RPMI7951 (cell line): ENCODE measurements at regions not wholly inside any gene's neighbourhood (a gene's known extent, or its start where the extent isn't known, plus 50 kb on each side); places are given as distances from the start of the nearest gene placed in this dataset.
"Not testable (repeated sequence)": the region's sequence is repeated elsewhere in the genome, so short reads cannot be mapped to it uniquely, and the experiment has no call there.

Experiments
- DNase-seq: peaks from one replicate; pipeline ENCODE4 v3.0.0-alpha.2; 2012; ENCODE audit warnings: low read depth

DNA sequence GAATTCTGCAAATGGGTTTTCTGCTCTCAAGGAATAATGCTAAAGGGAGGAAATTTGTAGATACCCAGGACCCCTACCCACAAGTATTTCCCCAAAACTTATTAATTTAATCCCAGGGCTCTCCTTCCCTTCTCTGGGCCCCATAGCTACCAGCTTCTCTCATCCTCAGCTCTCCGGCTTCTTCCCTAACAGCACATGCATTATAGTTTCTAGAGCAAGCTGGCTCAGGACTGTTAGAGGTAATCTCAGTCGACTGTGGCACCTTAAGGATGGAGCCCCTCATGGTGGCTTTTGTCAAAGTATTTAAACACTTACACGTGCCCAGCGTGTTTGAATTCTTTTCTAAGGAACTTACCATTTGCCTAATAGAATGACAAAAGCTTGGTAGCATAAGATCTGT is 252.5 kb upstream of the GAS1 start:
- DNase-seq = no peak

DNA sequence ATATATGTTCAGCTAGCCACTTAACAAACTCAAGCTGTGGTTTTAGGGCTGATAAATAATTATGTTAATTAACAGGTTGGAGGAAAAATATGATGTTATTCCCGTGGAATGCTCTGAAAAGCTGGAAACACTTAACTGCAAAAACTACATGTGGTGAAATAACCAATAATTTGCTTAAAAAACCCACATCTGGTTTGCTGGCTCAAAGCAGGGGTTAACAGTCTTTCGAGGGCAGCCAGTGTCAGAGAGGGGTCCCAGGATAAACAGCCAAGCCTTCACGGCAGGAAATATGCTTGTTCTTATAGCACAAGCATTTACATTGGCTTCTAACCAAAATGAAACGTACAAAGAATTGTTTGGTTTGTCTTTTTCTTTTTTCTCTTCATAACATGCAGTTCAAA is 254.0 kb upstream of the GAS1 start:
- DNase-seq = peak; percentile 33

DNA sequence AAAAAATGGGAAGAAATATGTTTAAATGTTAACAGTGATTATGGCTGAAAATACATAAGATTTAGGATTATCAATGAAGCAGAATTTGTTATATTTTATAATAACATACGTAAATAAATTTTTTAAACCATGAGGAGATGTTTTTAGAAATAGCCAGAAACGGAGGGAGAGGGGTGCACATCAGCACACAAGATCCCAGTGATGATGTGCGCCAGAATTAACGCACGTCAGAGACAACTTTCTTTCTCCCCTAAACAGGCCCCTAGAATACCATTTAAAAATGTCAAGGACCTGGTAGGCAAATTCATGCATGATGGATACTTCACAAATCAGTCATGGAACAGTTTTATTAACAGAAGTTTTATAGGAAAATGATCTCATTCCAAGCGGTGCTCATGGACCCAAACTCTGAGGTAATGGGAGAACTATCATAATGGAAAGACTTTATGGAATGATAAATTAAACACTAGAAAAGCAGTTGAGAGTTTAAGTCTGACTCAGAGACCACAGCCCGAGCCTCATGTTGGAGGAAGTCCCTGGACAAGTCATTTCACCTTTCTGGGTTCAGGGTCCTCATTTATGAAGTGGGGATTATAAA is 258.9 kb upstream of the GAS1 start:
- peak; percentile 15 for DNase-seq

DNA sequence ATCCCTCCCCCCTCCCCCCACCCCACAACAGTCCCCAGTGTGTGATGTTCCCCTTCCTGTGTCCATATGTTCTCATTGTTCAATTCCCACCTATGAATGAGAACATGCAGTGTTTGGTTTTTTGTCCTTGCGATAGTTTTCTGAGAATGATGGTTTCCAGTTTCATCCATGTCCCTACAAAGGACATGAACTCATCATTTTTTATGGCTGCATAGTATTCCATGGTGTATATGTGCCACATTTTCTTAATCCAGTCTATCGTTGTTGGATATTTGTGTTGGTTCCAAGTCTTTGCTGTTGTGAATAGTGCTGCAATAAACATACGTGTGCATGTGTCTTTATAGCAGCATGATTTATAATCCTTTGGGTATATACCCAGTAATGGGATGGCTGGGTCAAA is 263.4 kb upstream of the GAS1 start:
- DNase-seq = not testable (repeated sequence)

DNA sequence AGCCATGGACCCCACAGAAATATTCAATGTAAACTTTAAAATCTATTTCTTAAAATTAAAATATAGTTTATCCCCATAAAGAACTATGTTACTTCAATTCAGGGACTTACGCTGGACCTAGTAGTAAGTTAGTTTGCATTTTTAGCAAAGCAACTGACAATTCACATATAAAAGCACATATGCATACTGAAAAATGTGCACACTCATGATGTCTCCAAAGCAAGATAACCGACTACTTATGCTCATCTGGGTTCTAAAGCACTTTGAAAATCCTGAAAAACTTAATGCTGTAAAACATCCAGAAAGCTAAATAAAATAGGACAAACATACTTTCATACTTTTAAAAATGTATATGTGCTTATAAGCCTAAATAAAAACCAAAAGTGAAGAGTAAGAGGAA is 264.4 kb upstream of the GAS1 start:
- no peak for DNase-seq

DNA sequence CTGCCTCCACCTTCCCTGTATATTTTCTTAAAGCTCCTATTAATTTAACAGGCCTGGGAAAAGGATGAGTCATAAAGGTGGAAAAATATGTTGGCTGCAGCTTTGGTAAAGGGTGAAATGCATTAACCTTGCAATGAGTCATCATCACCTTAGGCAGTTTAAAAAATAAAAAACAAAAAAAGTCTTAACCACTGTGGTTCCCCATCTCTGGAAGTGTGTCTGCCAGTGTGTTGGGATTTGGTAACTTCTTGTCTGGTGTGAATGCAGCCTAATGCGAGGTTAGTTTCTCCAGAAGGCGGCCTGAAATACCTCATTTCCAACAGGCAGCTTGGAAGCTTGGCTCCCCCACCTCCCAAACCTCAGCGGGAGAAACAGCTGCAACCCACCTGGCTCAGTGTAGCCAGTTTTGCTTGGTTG is 265.3 kb upstream of the GAS1 start:
- peak; percentile 72 for DNase-seq

DNA sequence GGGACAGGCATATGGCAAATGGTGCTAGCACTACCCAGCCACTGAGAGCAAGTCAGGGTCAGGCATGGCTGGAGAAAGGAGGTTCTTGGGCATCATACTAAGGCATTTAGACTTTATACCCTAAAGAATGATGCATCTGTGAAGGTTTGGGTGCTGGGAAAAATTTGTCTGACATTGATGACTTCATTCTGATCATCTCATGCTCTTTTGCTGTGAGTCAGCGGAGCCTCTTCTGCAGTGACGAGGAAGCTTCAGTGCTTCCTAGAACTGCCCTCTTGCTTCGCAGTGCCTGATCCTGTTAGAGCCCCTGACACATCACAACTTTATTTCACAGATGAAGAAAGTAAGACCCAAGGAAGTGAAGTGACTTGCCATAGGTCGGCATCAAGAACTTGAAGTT is 266.6 kb upstream of the GAS1 start:
- DNase-seq = no peak

DNA sequence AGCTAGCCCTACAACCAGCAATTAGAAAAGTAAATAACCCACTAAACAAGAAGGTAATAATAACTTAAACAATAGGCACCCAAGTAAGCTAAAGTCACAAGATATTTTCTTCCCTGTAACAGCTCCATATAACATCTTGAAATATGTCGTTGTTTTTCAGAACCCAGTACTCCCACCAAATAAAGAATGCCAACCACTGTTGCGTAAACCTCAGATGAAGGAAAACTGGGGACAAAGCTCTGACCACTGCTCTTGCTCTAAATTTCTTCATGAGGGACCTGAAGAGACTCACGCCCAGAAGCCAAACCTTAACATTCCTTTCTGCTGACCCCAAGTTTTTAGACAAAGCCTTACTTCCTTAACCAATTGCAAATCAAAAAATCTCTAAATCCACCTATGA is 267.7 kb upstream of the GAS1 start:
- DNase-seq = no peak

DNA sequence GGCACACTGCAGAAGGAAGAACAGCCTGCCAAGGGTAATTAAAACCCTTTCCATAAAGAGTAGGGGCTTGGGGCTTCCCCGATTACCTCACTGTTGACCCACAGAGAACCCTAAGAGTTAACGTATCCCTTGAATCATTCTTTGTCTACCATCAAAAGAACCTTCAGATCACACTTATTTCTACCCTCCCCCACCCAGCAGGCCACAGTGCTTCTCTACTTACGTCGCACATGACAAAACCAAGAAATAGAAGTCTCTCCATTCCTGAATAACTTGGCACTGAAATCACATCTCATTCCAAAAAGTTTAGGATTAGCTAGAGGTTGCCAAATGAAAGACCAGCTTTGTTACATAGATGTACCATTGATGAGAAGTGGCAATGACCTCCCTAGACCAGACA is 268.7 kb upstream of the GAS1 start:
- DNase-seq = peak; percentile 7

DNA sequence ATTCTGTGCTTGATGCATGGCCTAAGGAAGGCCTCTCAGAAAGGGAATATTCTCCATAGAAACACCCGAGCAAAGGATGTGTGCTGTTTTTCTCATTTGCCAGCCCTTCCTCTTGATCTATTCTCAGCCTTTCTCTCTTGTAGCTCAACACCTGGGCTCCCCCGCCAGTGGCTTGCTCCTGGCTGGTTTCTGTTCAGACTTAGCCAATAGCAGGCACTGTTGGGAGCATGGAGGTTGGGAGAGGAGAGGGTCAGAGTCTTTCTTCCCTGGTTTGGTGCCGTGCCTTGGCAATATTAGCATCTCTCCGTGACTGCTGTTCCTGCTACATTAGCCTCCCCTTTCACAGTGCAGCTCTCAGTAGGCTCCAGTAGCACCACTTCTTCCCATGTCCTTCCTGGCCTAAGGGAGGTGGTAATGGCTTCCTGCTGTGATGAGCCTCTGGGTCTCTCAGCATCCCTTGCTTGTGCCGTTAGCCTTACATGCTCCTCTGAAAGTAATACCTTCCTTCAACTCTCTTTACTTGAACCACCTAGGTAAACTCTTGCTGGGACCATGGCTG is 269.7 kb upstream of the GAS1 start:
- DNase-seq = no peak

DNA sequence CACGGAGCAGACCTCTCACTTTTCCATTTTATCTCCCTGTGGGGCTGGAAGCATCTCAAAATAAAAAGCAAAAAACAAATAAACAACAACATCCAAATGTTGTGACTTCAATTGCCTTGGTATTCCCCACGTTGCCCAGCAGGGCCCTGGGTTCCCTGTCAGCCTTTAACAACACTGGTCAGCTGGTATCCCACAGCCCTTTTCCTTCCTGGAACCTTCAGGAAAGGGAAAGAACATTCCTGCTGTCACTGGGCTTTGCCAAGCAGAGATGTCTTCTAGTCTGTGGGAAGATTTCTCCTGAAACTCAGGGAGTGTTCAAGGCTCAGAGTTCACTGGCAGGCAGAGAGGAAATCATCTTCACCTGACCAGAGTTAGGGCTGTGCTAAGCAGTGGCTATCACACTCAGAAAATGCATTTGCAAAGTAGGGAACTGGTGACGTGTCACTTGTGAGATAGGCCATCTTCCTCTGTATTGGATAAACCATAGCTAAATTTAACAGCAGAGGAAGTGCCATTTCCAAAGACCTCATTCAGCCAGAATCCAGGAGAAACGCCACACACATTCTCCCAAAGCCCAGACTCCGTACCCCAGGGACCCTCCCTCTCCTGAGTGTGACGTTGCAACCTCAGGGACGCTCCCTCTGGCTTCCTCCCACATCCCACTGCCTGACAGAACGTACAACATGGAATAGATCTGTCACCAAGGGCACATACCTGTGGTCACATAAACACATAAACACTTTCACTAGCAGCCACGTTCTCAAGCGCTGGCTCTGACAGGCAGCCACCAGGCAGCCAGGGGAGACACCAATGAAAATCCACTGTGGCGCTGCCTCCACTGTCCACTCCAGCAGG is 274.0 kb upstream of the DAPK1 start:
- DNase-seq = peak; percentile 8

DNA sequence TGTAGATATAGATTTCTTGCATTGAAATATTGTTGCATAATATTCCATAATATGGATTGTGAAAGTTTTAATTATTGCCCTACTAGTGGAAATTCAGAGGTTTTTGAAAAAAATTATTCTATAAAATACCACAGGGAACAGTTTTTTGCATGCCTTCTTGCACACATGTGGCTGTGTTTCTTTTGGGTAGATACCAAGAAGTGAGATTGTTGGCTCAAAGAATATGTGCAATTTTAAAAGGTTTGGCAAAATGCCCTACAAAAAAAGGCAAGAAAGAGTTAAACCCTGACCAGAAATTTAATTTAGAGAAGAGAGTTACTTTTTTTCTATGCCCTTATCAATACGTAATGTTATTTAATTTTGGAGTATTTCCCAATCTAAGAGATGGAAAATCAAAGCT is 270.8 kb upstream of the DAPK1 start:
- DNase-seq = no peak

DNA sequence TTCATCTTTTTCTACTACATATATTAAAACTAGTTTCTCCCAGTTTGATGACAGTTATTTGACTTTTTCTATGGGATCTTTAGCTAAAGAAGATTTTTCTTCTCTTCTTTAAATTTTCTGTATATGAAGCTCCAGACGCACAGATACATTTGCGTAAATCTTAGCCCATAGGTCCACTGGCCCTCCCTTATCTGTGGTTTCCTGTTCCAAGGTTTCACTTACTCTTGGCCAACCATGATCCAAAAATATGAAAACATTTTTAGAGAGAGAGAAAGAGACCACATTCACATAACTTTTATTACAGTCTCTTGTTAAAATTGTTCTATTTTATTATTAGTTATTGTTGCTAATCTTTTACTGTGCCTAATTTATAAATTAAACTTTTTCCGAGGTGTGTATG is 270.2 kb upstream of the DAPK1 start:
- no peak for DNase-seq

DNA sequence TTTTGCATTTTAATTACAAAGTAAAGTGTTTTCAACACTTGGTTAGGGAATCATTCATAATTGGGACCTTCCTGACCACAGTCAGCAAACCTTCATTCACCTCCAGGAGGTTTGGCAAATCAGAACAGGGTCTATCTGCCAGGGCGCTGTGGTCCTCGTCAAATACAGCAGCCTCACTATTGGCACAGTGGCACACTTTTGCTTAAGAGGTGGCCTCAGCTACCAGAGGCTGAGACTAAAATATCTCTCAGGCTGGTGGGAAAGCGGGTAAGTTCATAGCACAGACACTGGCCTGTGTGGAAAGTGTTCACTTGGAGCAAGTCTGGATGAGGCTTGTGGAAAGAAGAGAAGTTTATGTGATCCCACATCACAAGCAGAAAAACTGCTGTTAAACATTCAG is 268.6 kb upstream of the DAPK1 start:
- DNase-seq = no peak

DNA sequence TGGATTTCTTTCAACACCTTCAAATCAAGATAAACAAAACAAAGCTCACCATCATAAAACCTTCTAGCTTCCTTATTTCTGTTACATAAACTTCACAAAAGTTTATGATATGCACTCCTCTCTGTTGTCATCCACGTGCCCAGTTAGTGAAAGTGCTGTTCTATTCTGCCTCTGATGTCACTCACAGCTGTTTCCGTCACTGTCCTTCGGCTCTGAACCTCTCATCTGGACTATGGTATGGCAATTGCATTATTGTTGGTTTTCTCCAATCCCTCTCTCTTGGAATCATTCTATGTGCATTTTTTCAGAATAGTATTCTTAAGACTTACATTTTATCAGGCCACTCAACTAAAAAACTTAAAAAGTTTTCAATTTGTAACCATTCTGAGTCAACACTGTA is 264.2 kb upstream of the DAPK1 start:
- DNase-seq = no peak

DNA sequence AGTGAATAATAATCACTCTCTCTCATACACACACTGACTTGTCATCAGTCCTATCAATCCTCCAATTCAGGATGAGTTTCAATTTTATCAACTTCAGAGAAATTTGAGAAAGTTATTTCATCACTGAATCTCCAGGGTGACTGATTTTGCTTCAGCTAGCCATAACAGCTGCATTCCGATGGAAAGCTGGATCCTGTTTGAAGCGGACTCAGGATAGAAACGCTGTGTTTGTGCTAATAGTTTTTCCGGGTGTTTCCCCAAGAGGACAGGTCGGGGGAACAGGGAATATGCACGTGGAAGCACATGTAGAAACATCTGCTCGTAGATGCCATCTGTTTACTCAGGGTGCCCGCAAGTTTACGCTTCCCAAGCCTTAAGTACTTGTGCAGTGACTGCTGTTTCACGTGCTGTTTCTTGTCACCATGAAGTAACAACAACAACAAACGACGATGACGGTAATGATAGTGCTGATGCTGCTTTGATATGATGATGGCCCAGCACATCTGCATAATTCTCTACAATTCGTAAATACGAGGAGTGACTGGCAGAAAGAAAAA is 263.7 kb upstream of the DAPK1 start:
- DNase-seq = no peak

DNA sequence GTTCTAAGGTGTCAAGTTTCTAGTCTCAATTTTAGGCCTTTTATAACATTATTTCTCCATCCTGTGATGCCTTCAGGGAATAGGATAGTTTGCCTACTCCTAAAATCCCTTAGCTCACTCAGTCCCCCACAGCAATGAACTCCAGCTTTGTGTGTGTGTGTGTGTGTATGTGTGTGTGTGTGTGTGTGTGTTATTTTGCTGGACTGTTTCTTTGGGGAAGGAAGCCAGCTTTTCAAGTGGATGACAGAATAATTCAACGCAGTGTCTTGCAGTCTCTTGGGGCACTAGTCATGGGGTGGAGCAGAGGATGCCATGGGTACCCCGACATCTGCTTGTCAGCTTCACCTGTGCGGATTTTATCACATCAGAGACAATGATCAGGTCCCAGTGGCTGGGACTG is 262.8 kb upstream of the DAPK1 start:
- DNase-seq = no peak

DNA sequence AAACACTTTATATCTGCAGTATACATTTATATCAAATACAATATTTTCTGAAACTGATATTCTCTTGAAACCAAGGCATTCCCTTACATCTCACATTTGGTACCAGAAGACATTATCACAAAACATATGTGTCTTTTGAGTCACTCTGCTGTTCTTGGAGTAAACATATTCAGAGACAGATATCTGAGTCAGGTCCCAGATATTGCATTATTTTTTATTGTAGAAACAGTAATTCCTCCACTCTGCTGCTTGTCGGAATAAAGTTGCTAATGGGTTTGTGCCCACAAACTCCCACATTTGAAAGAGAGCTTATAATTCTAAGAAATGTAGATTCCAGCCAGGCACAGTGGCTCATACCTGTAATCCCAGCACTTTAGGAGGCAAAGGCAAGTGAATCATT is 261.1 kb upstream of the DAPK1 start:
- DNase-seq = no peak

DNA sequence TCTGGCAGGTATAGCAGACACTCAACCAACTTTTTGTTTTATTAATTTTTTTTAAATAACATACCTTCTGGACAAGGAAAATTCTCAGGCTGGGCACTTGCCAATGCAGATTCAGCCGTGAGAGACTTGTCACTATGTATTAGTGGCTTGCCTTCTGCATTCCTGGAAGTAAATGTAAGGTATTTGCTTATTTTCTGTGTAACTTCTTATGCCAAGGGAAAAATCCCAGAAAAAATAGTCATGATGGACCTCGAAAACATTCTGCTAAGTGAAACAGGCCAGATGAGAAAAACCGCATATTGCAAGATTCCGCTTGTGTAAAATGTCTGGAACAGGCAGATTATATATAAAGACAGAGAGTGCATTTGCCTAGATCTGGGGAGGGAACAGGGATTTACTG is 260.3 kb upstream of the DAPK1 start:
- DNase-seq = no peak

DNA sequence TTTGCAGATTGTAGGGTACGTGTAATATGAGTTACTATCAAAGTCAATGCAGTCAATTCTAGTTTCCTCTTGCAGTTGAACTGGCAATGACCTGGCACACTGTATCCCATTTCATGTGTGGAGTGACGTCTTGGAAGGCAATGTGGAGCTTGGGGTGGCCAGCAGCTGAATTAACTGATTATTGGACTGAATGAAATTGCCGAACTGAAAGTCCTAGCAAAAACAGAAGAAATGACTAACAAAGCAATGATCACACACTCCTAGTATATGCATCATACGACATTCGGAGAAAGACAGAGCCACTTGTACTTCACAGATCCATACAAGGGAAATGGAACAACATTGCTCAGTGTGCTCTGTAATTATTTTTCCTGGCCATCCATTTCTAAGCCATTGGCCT is 259.1 kb upstream of the DAPK1 start:
- DNase-seq = peak; percentile 8

DNA sequence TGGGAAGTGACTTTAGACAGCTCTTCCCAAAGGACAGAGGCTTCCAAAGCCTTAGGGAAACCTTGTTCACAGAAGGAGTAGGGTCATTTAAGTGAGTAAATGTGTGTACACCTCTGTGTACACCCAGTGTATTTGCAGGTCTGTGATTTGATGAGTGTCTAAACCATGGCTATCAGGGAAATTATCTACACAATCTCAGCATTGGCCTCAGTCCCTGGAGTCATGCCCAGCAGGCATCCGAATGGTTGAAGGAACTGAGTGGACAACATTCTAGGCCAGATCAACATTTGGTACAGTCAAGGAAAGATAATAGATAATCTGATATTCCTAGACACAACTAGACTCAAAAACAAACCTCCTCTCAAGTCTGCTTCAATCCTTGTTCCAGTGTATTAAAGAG is 258.4 kb upstream of the DAPK1 start:
- DNase-seq = no peak

DNA sequence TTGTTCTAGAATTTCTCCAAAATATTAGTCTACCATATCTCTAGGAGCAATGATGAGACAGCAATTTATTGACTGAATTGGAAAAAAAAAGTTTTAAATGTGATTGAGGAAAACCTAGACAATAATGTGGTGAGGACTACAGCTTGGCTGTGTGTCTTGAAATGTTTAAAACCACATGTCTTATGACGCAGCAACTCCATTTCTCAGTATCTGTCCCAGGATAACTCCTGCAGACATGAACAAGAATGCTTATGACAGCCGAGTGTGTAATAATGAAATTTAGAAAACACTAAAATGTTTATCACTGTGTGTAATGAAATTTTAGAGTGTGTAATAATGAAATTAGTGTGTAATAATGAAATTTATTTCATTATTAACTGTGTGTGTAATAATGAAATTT is 254.1 kb upstream of the DAPK1 start:
- DNase-seq = no peak

DNA sequence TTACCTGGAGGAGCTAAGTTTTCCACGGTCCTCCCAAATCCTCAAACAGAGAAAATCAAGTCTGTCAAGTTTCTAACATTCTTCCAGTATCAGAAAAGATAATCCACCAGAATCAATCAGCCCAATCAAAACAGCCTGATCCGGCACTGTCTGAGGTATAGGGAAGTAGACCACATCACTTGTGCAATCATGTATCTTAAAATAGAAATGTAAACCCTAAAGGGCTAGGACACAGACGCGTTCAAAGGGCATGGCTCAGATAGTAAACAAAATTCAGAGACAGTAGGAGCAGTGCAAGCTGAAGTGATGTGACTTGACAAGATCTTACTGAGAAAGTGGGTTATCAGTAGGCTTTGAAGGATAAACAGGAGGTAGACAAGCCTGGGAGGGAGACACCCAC is 252.4 kb upstream of the DAPK1 start:
- no peak for DNase-seq
